PC-9 (cell line): ENCODE measurements at regions not wholly inside any gene's neighbourhood (a gene's known extent, or its start where the extent isn't known, plus 50 kb on each side); places are given as distances from the start of the nearest gene placed in this dataset.
A peak's percentile ranks its signal among the peaks of the same experiment; 100 is the strongest.

ENCODE experiments used
- BruUV-seq: library from RNA; stranded (reverse); fragments of 400-500 nt; replicated peaks from 2 replicates; lab custom pipeline; 2021; lab: Mats Ljungman, UMichigan
- CTCF ChIA-PET: fragments of 300-600 bp; sonication (Branson Sonifier 250); formaldehyde crosslinking; loops from one replicate; lab custom pipeline; 2022; ENCODE audit warnings: antibody characterized with exemption; lab: Charles Lee
- POLR2A ChIA-PET: fragments of 300-600 bp; sonication (Branson Sonifier 250); formaldehyde crosslinking; loops from one replicate; lab custom pipeline; 2022; ENCODE audit warnings: antibody characterized with exemption; ENCODE audit not compliant: unreplicated experiment; lab: Charles Lee
- DNase-seq, 2 experiments: peaks; one replicate each; pipeline versions ENCODE4 v3.0.0 to v3.0.0-alpha.2; 2015 to 2022; ENCODE audit warnings: mixed read lengths in 1 of 2
- H2AFZ ChIP-seq: fragments of 200-600 bp; sonication (generic); 2 replicates; pipeline ENCODE4 v1.8.1; 2017; ENCODE audit warnings: antibody characterized with exemption
- H3F3A ChIP-seq: fragments of 200-600 bp; sonication (generic); 2 replicates; pipeline ENCODE4 v1.8.1; 2017; ENCODE audit warnings: antibody characterized with exemption, mild to moderate bottlenecking, low read depth; ENCODE audit not compliant: insufficient read depth
- H3K27ac ChIP-seq: fragments of 200-600 bp; sonication (generic); 2 replicates; pipeline ENCODE4 v1.6.1; 2016; ENCODE audit warnings: mixed run types
- H3K27me3 ChIP-seq: fragments of 200-600 bp; sonication (generic); 2 replicates; pipeline ENCODE4 v1.6.1; 2016; ENCODE audit warnings: low read depth, mixed run types; ENCODE audit not compliant: insufficient read depth
- H3K36me3 ChIP-seq: fragments of 200-600 bp; sonication (generic); 2 replicates; pipeline ENCODE4 v1.6.1; 2016; ENCODE audit warnings: low read depth, mixed run types
- H3K4me1 ChIP-seq: fragments of 200-600 bp; sonication (generic); replicated peaks from 2 replicates; pipeline ENCODE4 v1.6.1; 2016; ENCODE audit warnings: mixed run types; ENCODE audit not compliant: insufficient read depth
- H3K4me2 ChIP-seq: fragments of 200-600 bp; sonication (generic); 2 replicates; pipeline ENCODE4 v1.6.1; 2017; ENCODE audit warnings: mixed run types
- H3K4me3 ChIP-seq: fragments of 200-600 bp; sonication (generic); 2 replicates; pipeline ENCODE4 v1.6.1; 2016; ENCODE audit warnings: mixed run types
- H3K79me2 ChIP-seq: fragments of 200-600 bp; sonication (generic); 2 replicates; pipeline ENCODE4 v1.6.1; 2017; ENCODE audit warnings: low read depth, mixed run types
- H3K9me2 ChIP-seq: fragments of 200-600 bp; sonication (generic); 2 replicates; pipeline ENCODE4 v1.8.1; 2017; ENCODE audit warnings: mild to moderate bottlenecking; ENCODE audit not compliant: insufficient read depth
- H3K9me3 ChIP-seq: fragments of 200-600 bp; sonication (generic); 2 replicates; pipeline ENCODE4 v1.8.1; 2016; ENCODE audit warnings: low read depth; ENCODE audit not compliant: insufficient read depth
- H4K20me1 ChIP-seq: fragments of 200-600 bp; sonication (generic); 2 replicates; pipeline ENCODE4 v1.8.1; 2017; ENCODE audit not compliant: insufficient read depth
- EZH2 ChIP-seq: fragments of 200-600 bp; sonication (generic); IDR thresholded peaks from 2 replicates; pipeline ENCODE4 v1.8.0; 2017; ENCODE audit warnings: antibody characterized with exemption, low read depth
- intact Hi-C: fragments of 100-400 bp; cut with micrococcal nuclease; formaldehyde crosslinking; loops from one replicate; pipeline ENCODE4 v1.10.0; 2022; ENCODE audit not compliant: unreplicated experiment
- TF ChIP-seq, protein P1 (sequence below): fragments of 200-600 bp; sonication (generic); conservative IDR thresholded peaks from 2 replicates; pipeline ENCODE4 v1.6.1; 2017; ENCODE audit warnings: mixed run types, antibody characterized with exemption, mild to moderate bottlenecking, moderate library complexity

DNA sequence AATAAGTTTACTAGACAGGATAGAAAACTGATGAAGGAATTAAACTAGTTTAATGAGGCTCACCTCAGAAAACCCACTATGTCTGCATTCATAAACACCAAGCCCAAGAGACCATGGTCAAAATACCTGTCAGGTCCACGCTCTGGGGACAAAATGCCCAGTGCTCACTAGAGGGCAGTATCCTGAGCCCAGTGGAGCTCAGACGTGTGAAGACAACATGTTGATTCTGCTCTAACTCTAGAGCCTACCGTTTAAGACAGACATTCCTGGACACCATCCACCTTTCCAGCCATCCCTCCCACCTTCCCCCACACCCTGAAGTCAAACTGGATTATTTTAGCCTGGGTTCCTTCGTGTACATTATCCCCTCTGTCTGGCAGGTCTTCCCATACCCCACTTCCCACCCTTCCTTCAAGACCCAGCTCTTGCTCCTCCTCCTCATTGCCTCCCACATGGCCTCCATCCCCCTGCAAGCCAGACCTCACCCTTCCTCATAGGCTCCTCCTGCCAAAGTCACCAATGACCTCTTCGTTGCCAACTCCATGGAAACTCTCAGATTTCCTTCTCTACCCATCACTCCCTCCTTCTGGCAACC lies 142.3 kb upstream of the FSTL4 start:
- TF ChIP-seq, protein P1, sequence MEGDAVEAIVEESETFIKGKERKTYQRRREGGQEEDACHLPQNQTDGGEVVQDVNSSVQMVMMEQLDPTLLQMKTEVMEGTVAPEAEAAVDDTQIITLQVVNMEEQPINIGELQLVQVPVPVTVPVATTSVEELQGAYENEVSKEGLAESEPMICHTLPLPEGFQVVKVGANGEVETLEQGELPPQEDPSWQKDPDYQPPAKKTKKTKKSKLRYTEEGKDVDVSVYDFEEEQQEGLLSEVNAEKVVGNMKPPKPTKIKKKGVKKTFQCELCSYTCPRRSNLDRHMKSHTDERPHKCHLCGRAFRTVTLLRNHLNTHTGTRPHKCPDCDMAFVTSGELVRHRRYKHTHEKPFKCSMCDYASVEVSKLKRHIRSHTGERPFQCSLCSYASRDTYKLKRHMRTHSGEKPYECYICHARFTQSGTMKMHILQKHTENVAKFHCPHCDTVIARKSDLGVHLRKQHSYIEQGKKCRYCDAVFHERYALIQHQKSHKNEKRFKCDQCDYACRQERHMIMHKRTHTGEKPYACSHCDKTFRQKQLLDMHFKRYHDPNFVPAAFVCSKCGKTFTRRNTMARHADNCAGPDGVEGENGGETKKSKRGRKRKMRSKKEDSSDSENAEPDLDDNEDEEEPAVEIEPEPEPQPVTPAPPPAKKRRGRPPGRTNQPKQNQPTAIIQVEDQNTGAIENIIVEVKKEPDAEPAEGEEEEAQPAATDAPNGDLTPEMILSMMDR = peak; percentile 56
- TF ChIP-seq EZH2 = no peak
- POLR2A ChIA-PET = no interaction called here
- H3K27ac ChIP-seq = no peak overlapping the region
- BruUV-seq = no TSS peak
- H3F3A ChIP-seq = no peaks in the 10 kb centered on the region; the same call in 1 of the 2 replicates
- H3K27me3 ChIP-seq = no peaks in the 10 kb centered on the region
- H2AFZ ChIP-seq = no peak overlapping the region
- H3K4me2 ChIP-seq = no peak overlapping the region
- H4K20me1 ChIP-seq = no peaks in the 10 kb centered on the region
- intact Hi-C loops = no loop called here
- no peak overlapping the region for H3K4me3 ChIP-seq
- no peaks in the 10 kb centered on the region for H3K79me2 ChIP-seq
- DNase-seq = peak in 1 of 2 experiments; percentile 12
- no peaks in the 10 kb centered on the region for H3K36me3 ChIP-seq
- no peaks in the 10 kb centered on the region for H3K9me2 ChIP-seq
- no peaks in the 10 kb centered on the region for H3K9me3 ChIP-seq
- peaks cover 11% of the 10 kb centered on the region; the same call in 1 of the 2 replicates for H3K4me1 ChIP-seq
- CTCF ChIA-PET = interaction anchor here (0.5 kb wide), 1 partner anchor 43 kb away, joined by 5 read pairs; no protein-coding TSS in a partner anchor

DNA sequence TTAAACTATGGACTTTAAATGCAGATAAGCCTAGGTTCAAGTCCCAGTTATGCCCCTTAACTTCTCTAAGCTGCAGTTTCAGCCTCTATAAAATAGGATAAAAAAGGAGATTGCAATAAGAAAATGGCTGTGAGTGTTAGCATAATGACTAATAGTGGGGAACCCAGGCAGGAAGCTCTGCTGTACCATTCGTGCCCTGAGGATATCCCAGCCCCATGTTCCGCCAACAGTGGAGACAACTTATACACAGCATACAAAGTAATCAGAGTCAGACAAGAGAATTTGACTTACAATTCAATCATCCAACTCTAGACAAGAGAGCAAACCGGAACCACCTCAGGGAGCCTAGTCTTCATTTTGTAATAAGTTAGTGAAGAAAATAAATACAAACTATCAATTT lies 141.5 kb upstream of the FSTL4 start:
- Histone ChIP-seq H3F3A (no peaks in the 10 kb centered on the region; the same call in 1 of the 2 replicates), H3K4me2 (0 out of 2 replicates have a peak overlapping the region, but pooled peaks have one; percentile 10), H3K79me2 (no peaks in the 10 kb centered on the region), H3K9me2 (no peaks in the 10 kb centered on the region), H3K27ac (no peak overlapping the region), H3K4me1 (peaks cover 11% of the 10 kb centered on the region; the same call in 1 of the 2 replicates), H3K4me3 (no peak overlapping the region), H4K20me1 (no peaks in the 10 kb centered on the region), H3K9me3 (no peaks in the 10 kb centered on the region), H3K27me3 (no peaks in the 10 kb centered on the region), H3K36me3 (no peaks in the 10 kb centered on the region), H2AFZ (no peak overlapping the region)
- BruUV-seq = no TSS peak
- DNase-seq = no peak
- ChIA-PET POLR2A (no interaction called here), CTCF (no interaction called here)
- intact Hi-C loops = no loop called here
- TF ChIP-seq, protein P1 = no peak
- TF ChIP-seq EZH2 = no peak

DNA sequence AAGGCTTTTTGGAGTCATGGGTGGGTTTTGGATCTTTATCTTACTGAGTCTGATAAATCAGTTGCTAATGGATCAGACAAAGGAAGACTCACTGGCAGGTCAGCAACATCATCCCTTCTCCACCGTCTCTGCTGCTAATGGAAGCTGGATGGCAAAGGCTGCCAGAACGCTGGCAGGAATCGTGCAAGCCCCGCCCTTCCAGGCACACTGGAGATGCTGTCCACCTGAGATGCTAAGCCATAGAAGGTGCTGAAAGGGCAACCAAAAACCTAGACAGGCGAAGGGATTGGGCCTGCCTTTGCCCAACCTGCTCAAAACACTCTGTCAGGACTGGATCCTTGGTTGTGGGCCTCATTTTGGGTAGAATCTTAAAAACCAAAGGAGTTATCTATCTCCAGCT lies 139.5 kb upstream of the FSTL4 start:
- intact Hi-C loops = no loop called here
- Histone ChIP-seq H3K4me1 (peaks cover 11% of the 10 kb centered on the region; the same call in 1 of the 2 replicates), H2AFZ (no peak overlapping the region), H3K36me3 (no peaks in the 10 kb centered on the region), H3K4me2 (no peak overlapping the region), H3F3A (no peaks in the 10 kb centered on the region; the same call in 1 of the 2 replicates), H3K79me2 (no peaks in the 10 kb centered on the region), H4K20me1 (no peaks in the 10 kb centered on the region), H3K27me3 (no peaks in the 10 kb centered on the region), H3K9me3 (no peaks in the 10 kb centered on the region), H3K27ac (no peak overlapping the region), H3K4me3 (no peak overlapping the region), H3K9me2 (no peaks in the 10 kb centered on the region)
- CTCF ChIA-PET = no interaction called here
- no peak for DNase-seq
- TF ChIP-seq EZH2 = no peak
- TF ChIP-seq, protein P1 = no peak
- POLR2A ChIA-PET = no interaction called here
- no TSS peak for BruUV-seq
